Esophagus squamous epithelium (tissue), 5 donors: ENCODE measurements at regions not wholly inside any gene's neighbourhood (a gene's known extent, or its start where the extent isn't known, plus 50 kb on each side); places are given as distances from the start of the nearest gene placed in this dataset.

ENCODE experiments used
- DNase-seq: peaks from one replicate; lab custom pipeline; 2025; lab: John Stamatoyannopoulos, UW
- H3K27ac ChIP-seq, 4 donors: fragments of 200-600 bp; sonication (generic); one replicate each; pipeline ENCODE4 v1.5.1; 2016 to 2019; ENCODE audit warnings: mild to moderate bottlenecking in 1 of 4
- H3K27me3 ChIP-seq, 4 donors: fragments of 200-600 bp; sonication (generic); 1 replicate in 3 of 4; 2 replicates in 1 of 4; pipeline versions ENCODE4 v1.5.1 to v1.6.0; 2017 to 2021; ENCODE audit warnings: antibody characterized with exemption in 1 of 4
- H3K36me3 ChIP-seq, 3 donors: fragments of 200-600 bp; sonication (generic); one replicate each; pipeline ENCODE4 v1.5.1; 2016 to 2019
- H3K4me1 ChIP-seq, 3 donors: fragments of 200-600 bp; sonication (generic); one replicate each; pipeline ENCODE4 v1.5.1; 2017 to 2019
- H3K4me3 ChIP-seq, 4 donors: fragments of 200-600 bp; sonication (generic); 1 replicate in 3 of 4; 2 replicates in 1 of 4; pipeline ENCODE4 v1.5.1; 2016 to 2019; ENCODE audit warnings: mild to moderate bottlenecking in 2 of 4, moderate library complexity in 1 of 4
- H3K9me3 ChIP-seq, 3 donors: fragments of 200-600 bp; sonication (generic); one replicate each; pipeline ENCODE4 v1.5.1; 2016 to 2019
- POLR2A ChIP-seq, 4 donors: fragments of 450-650 bp; IDR thresholded peaks; one replicate each; pipeline ENCODE4 v1.6.1; 2017; ENCODE audit warnings: antibody characterized with exemption in 4 of 4, mild to moderate bottlenecking in 4 of 4, moderate library complexity in 3 of 4
- WGBS, 2 donors: methylation state at CpG; one replicate each; pipeline ENCODE4 v1.1.5; 2018; 5-methylcytosine and 5-hydroxymethylcytosine counted together
- intact Hi-C: fragments of 100-400 bp; cut with DNase I; formaldehyde crosslinking; loops from one replicate; pipeline ENCODE4 v1.15.0; 2022
- TF ChIP-seq, protein P1 (sequence below), 6 experiments: fragments of 450-650 bp in 4 of 6; fragments of 200-600 bp in 2 of 6; sonication (generic) in 2 of 6; IDR thresholded peaks; one replicate each; pipeline ENCODE4 v1.5.1; 2016 to 2019; ENCODE audit warnings: antibody characterized with exemption in 6 of 6, mild to moderate bottlenecking in 4 of 6, moderate library complexity in 4 of 6
- donor health status: DM: yes; HTN: yes; CAD: no.

DNA sequence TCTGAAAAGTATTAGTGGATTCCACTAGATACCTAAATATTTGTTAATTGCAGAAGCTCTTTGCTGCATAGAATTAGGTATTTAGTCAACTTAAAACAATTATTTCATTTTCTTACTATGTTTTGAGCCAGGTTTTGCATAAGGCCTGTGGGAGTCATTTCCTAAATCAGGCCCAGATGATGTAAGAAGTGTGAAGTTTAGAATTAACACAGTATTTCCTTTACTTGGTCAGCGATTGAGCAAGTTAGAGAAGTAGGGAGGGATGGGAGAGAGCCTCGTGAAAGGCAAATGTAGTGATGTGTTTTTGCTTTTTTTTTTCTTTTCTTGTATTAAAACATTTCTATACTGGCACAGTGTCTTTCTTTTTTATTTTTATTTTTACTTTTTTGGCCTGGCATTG lies 711.1 kb downstream of the HDGFL1 start:
- intact Hi-C loops = no loop called here
- Histone ChIP-seq H3K4me3 (no peak overlapping the region), H3K4me1 (no peaks in the 10 kb centered on the region), H3K36me3 (no peaks in the 10 kb centered on the region), H3K27me3 (no peaks in the 10 kb centered on the region), H3K27ac (no peak overlapping the region), H3K9me3 (no peaks in the 10 kb centered on the region)
- DNase-seq = no peak
- WGBS, 2 donors = 56 to 66% methylated on average over 2 of the region's 2 CpGs
- TF ChIP-seq, protein P1, sequence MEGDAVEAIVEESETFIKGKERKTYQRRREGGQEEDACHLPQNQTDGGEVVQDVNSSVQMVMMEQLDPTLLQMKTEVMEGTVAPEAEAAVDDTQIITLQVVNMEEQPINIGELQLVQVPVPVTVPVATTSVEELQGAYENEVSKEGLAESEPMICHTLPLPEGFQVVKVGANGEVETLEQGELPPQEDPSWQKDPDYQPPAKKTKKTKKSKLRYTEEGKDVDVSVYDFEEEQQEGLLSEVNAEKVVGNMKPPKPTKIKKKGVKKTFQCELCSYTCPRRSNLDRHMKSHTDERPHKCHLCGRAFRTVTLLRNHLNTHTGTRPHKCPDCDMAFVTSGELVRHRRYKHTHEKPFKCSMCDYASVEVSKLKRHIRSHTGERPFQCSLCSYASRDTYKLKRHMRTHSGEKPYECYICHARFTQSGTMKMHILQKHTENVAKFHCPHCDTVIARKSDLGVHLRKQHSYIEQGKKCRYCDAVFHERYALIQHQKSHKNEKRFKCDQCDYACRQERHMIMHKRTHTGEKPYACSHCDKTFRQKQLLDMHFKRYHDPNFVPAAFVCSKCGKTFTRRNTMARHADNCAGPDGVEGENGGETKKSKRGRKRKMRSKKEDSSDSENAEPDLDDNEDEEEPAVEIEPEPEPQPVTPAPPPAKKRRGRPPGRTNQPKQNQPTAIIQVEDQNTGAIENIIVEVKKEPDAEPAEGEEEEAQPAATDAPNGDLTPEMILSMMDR (IDR thresholded peaks at IDR 0.05) = no peak
- TF ChIP-seq POLR2A (IDR thresholded peaks at IDR 0.05) = no peak

DNA sequence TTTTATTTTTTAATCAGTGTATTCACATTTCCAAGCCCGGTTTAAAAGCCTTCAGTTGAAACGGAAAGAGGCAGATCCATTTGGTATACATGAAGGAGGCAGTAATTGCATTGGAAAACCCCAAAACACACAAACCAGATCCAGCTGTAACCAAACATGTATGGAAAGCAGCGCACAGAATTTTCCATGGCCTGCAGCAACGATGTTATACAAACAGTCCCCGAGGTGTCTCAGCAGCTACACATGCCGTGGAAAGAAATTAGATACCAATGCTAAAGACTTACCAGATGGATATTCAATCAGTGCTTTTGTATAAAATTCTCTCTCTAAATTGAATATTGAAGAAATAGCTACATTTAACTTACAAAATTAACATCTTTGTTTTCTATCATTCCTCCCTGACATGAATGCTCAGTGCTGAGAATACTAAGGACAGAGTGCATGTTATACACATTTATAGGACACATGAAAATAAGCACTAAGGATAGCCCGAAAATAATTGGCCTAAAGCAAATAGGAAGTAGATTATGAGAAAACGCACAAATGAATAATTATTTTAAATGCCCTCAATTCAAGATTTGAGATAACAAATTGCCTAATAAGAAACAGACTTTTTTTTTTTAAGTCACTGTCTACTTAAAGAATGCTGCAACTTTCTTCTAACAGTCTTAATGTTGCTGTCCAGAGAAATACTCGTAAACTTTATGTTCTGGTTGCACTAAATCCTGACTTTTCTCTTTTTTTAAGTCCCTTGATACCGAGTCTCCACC lies 713.1 kb downstream of the HDGFL1 start:
- Histone ChIP-seq H3K27me3 (no peaks in the 10 kb centered on the region), H3K27ac (no peak overlapping the region), H3K36me3 (no peaks in the 10 kb centered on the region), H3K4me3 (no peak overlapping the region), H3K9me3 (no peaks in the 10 kb centered on the region), H3K4me1 (no peaks in the 10 kb centered on the region)
- TF ChIP-seq POLR2A (IDR thresholded peaks at IDR 0.05) = no peak
- TF ChIP-seq, protein P1 (IDR thresholded peaks at IDR 0.05) = no peak
- intact Hi-C loops = no loop called here
- 66 to 67% methylated on average over 10 of the region's 10 CpGs for WGBS, 2 donors
- DNase-seq = no peak

DNA sequence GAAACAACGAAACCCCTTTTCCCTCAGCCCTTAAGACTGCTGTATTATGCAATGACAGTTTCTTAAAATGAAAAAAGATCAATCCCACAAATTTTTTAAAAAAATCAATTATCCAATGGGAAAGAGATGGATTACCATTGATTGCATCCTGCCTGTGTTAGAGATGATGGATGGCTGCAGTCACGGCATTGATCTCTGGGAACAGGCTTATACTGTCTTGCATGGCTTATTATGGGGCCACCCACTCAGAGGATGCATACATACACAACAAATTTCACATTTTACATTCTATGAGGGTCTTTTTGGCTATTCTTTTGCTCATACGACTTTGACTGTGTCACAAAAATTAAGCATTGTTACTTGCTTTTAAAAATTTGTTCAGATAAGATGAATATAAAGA lies 724.3 kb downstream of the HDGFL1 start:
- intact Hi-C loops = no loop called here
- H3K4me3 ChIP-seq = no peak overlapping the region
- no peak for TF ChIP-seq POLR2A (IDR thresholded peaks at IDR 0.05)
- TF ChIP-seq, protein P1 (IDR thresholded peaks at IDR 0.05) = no peak
- H3K27me3 ChIP-seq = no peaks in the 10 kb centered on the region
- no peaks in the 10 kb centered on the region for H3K9me3 ChIP-seq
- no peaks in the 10 kb centered on the region for H3K36me3 ChIP-seq
- 63 to 68% methylated on average over 3 of the region's 3 CpGs for WGBS, 2 donors
- H3K27ac ChIP-seq = no peak overlapping the region
- H3K4me1 ChIP-seq = no peaks in the 10 kb centered on the region
- DNase-seq = no peak

DNA sequence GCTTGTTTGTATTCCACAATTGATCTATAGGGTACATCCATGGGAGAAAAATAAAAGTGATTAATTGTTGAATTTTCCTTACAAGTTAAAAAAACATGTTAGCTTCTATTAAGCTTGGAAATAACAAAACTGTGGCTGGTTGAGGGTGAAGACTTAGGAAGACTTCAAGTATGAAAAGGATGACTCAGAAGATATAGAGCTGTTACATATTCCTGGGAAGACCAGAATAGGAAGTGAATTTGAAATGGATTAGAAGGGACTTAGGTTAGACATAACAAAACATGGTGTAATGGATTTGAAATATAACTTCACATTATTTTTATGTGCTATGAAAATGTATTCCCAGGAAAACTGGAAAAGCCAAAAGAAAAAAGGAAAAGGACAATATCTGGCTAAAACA lies 732.2 kb downstream of the HDGFL1 start:
- no peak for TF ChIP-seq POLR2A (IDR thresholded peaks at IDR 0.05)
- TF ChIP-seq, protein P1 (IDR thresholded peaks at IDR 0.05) = no peak
- Histone ChIP-seq H3K9me3 (no peaks in the 10 kb centered on the region), H3K4me3 (no peak overlapping the region), H3K36me3 (no peaks in the 10 kb centered on the region), H3K27me3 (no peaks in the 10 kb centered on the region), H3K27ac (no peak overlapping the region), H3K4me1 (no peaks in the 10 kb centered on the region)
- no peak for DNase-seq
- intact Hi-C loops = no loop called here

DNA sequence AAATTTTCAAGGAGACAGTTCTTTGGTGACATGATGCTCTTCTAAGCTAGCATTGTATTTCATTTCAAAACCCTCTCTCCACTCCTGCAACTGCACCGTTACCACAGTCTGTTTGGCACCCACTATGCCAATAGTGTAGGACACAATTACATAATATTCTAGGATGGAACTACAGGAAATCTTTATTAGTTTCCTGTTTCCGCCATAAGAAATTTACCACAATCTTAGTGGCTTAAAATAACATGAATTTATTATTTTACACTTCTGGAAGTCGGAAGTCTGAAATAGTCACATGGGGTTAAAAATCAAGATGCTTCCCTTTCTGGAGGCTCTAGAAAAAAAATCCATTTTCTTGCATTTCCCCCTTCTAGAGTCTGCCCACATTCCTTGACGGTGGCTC lies 733.1 kb downstream of the HDGFL1 start:
- no peaks in the 10 kb centered on the region for H3K9me3 ChIP-seq
- no peak overlapping the region for H3K4me3 ChIP-seq
- 56 to 71% methylated on average over 4 of the region's 4 CpGs for WGBS, 2 donors
- intact Hi-C loops = no loop called here
- no peaks in the 10 kb centered on the region for H3K36me3 ChIP-seq
- no peak for TF ChIP-seq POLR2A (IDR thresholded peaks at IDR 0.05)
- TF ChIP-seq, protein P1 (IDR thresholded peaks at IDR 0.05) = no peak
- no peak overlapping the region for H3K27ac ChIP-seq
- H3K4me1 ChIP-seq = no peaks in the 10 kb centered on the region
- DNase-seq = no peak
- H3K27me3 ChIP-seq = no peaks in the 10 kb centered on the region
